Gastrocnemius medialis (tissue), 4 donors: ENCODE measurements at regions not wholly inside any gene's neighbourhood (a gene's known extent, or its start where the extent isn't known, plus 50 kb on each side); places are given as distances from the start of the nearest gene placed in this dataset.

Experiments
- POLR2A ChIP-seq, 2 donors: fragments of 450-650 bp; IDR thresholded peaks; one replicate each; pipeline ENCODE4 v1.6.1; 2017; ENCODE audit warnings: antibody characterized with exemption in 2 of 2, mild to moderate bottlenecking in 2 of 2, moderate library complexity in 2 of 2
- TF ChIP-seq, protein P1 (sequence below), 5 experiments: fragments of 450-650 bp in 3 of 5; fragments of 200-600 bp in 2 of 5; sonication (generic) in 2 of 5; IDR thresholded peaks in 4 of 5; conservative IDR thresholded peaks in 1 of 5; 1 replicate in 4 of 5; 2 replicates in 1 of 5; pipeline ENCODE4 v1.5.1; 2016 to 2019; ENCODE audit warnings: antibody characterized with exemption in 5 of 5, mild to moderate bottlenecking in 3 of 5, moderate library complexity in 3 of 5

- TF ChIP-seq, protein P1, sequence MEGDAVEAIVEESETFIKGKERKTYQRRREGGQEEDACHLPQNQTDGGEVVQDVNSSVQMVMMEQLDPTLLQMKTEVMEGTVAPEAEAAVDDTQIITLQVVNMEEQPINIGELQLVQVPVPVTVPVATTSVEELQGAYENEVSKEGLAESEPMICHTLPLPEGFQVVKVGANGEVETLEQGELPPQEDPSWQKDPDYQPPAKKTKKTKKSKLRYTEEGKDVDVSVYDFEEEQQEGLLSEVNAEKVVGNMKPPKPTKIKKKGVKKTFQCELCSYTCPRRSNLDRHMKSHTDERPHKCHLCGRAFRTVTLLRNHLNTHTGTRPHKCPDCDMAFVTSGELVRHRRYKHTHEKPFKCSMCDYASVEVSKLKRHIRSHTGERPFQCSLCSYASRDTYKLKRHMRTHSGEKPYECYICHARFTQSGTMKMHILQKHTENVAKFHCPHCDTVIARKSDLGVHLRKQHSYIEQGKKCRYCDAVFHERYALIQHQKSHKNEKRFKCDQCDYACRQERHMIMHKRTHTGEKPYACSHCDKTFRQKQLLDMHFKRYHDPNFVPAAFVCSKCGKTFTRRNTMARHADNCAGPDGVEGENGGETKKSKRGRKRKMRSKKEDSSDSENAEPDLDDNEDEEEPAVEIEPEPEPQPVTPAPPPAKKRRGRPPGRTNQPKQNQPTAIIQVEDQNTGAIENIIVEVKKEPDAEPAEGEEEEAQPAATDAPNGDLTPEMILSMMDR (IDR thresholded peaks at IDR 0.05 in 4 of 5, conservative IDR thresholded peaks at IDR 0.05 in 1 of 5) = no peak
- no peak for TF ChIP-seq POLR2A (IDR thresholded peaks at IDR 0.05)
Measured at GRCh38 chr12:19718401-19718800, 279.1 kb downstream of the AEBP2 start.
